ENCODE measurements at regions not wholly inside any gene's neighbourhood (a gene's known extent, or its start where the extent isn't known, plus 50 kb on each side); places are given as distances from the start of the nearest gene placed in this dataset.
A peak's percentile ranks its signal among the peaks of the same experiment; 100 is the strongest.

DNA sequence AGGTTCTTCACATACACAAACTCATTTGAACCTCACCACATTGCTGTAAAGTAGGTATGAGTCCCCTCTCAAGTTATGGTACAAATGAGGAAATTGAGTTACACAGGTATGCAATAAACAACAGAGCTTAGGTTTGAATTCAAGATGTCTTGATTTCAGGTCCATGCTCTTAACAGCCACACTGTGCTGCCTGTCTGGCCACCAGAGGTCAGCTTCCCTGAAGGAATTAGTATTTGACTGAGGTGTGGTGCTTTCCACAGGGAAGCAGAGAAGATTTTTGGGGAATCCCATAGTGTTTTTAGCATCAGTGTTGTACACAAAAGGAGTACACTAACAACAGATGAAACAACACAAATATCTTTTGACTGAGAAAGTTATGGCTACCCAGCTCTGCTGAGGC lies 94.4 kb upstream of the ITGA1 start:
- Mint-ChIP-seq H3K27me3 (no peaks in the 10 kb centered on the region), H3K36me3 (no peaks in the 10 kb centered on the region), H3K27ac (no peak overlapping the region), H3K4me1 (peaks cover 7 to 11% (median 7%) of the 10 kb centered on the region in 3 donors), H3K4me3 (no peak overlapping the region), H3K9me3 (no peaks in the 10 kb centered on the region)
- no peak overlapping the region for H3K27ac ChIP-seq (ENCODE audit: low read length)
- CTCF ChIA-PET, result interaction anchor here (0.6 to 4.4 kb wide), 17 partner anchors 9 to 339 kb away, joined by 3 to 31 read pairs (median 4); no protein-coding TSS in a partner anchor
- H3K4me3 ChIP-seq (ENCODE audit: control insufficient read depth in 1 of 2, extremely low read depth in 1 of 2, low read length in 1 of 2), result no peak overlapping the region
- ATAC-seq (replicated peaks in 1 of 4) (peak in 2 of 4 experiments; percentile 53 to 63), DNase-seq (peak in 25 of 35 experiments; percentile 2 to 58 (median 19))
- no peaks in the 10 kb centered on the region for H3K4me1 ChIP-seq (ENCODE audit: control insufficient read depth in 1 of 2, extremely low read depth in 1 of 2, insufficient read depth in 2 of 2, low read length in 2 of 2)
- POLR2A ChIA-PET, result interaction anchor here in 1 of 2 donors (0.6 kb wide), 1 partner anchor 212 kb away, joined by 5 read pairs; no protein-coding TSS in a partner anchor
- H3K36me3 ChIP-seq (ENCODE audit: control insufficient read depth in 2 of 2, extremely low read depth in 1 of 2, insufficient read depth in 1 of 2, low read length in 1 of 2), result no peaks in the 10 kb centered on the region
- no peaks in the 10 kb centered on the region for H3K9me3 ChIP-seq
- no peaks in the 10 kb centered on the region for H3K27me3 ChIP-seq (replicated peaks in 1 of 2; ENCODE audit: control insufficient read depth in 2 of 2, extremely low read depth in 1 of 2, insufficient read depth in 2 of 2, low read length in 1 of 2)

DNA sequence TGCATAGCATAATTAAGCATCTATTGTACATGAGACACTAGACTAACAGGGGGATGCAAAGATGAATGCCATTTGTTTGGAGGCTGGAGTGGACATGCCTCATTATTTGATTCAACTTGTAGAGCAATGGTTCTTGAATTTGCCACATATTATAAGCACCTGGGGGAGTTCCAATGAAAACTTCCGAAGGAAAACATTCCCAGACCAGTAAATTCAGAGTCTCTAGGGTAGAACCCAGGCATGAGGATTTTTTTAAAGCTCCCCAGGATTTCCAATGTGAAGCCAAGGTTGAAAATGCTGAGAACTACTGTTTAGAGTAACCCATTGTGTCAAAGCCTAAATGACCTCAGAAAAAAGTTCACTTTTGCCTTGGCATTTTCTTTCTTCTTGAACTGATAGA lies 93.9 kb upstream of the ITGA1 start:
- no peak overlapping the region for H3K4me3 ChIP-seq (ENCODE audit: control insufficient read depth in 1 of 2, extremely low read depth in 1 of 2, low read length in 1 of 2)
- H3K4me1 Mint-ChIP-seq, result peaks cover 7 to 11% (median 7%) of the 10 kb centered on the region in 3 donors
- no peak overlapping the region for H3K27ac ChIP-seq (ENCODE audit: low read length)
- H3K36me3 ChIP-seq (ENCODE audit: control insufficient read depth in 2 of 2, extremely low read depth in 1 of 2, insufficient read depth in 1 of 2, low read length in 1 of 2), result no peaks in the 10 kb centered on the region
- H3K36me3 Mint-ChIP-seq, result no peaks in the 10 kb centered on the region
- no peak overlapping the region for H3K4me3 Mint-ChIP-seq
- ATAC-seq (replicated peaks in 1 of 4) (no peak), DNase-seq (no peak)
- no peaks in the 10 kb centered on the region for H3K9me3 Mint-ChIP-seq
- CTCF ChIA-PET, result interaction anchor here (1.0 to 4.4 kb wide), 11 partner anchors 10 to 338 kb away, joined by 3 to 31 read pairs (median 4); no protein-coding TSS in a partner anchor
- no peaks in the 10 kb centered on the region for H3K4me1 ChIP-seq (ENCODE audit: control insufficient read depth in 1 of 2, extremely low read depth in 1 of 2, insufficient read depth in 2 of 2, low read length in 2 of 2)
- no CpG with 5 or more reads among the region's 1 CpG for WGBS (ENCODE audit: insufficient coverage)
- POLR2A ChIA-PET, result interaction anchor here in 1 of 2 donors (0.6 kb wide), 1 partner anchor 211 kb away, joined by 5 read pairs; no protein-coding TSS in a partner anchor
- no peaks in the 10 kb centered on the region for H3K27me3 ChIP-seq (replicated peaks in 1 of 2; ENCODE audit: control insufficient read depth in 2 of 2, extremely low read depth in 1 of 2, insufficient read depth in 2 of 2, low read length in 1 of 2)
- H3K27me3 Mint-ChIP-seq, result no peaks in the 10 kb centered on the region
- H3K9me3 ChIP-seq, result no peaks in the 10 kb centered on the region
- no peak overlapping the region for H3K27ac Mint-ChIP-seq

DNA sequence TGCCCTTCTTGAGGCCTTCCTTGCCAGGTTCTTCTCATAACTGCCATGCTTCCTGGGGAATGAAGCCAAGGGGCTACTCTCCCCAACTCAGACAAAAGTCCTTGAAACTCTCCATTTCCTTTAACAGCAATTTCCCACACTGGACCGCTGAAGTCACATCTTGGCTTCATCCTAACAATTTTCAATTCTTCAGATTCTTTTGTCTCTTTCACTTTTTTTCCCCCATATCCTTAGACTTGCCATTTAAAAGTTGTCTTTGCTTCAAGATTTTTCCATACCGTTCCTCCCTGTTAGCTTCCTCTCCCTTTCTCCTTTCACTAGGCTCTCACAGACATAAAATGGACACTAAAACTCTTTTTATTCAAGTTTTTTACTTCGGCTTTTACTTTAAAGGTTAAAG lies 93.1 kb upstream of the ITGA1 start:
- ChIA-PET CTCF (interaction anchor here in 1 of 2 donors (1.3 kb wide), 1 partner anchor 67 kb away, joined by 3 read pairs; no protein-coding TSS in a partner anchor), POLR2A (no interaction called here)
- Histone ChIP-seq H3K27me3 (replicated peaks in 1 of 2; ENCODE audit: control insufficient read depth in 2 of 2, extremely low read depth in 1 of 2, insufficient read depth in 2 of 2, low read length in 1 of 2) (no peaks in the 10 kb centered on the region), H3K4me3 (ENCODE audit: control insufficient read depth in 1 of 2, extremely low read depth in 1 of 2, low read length in 1 of 2) (no peak overlapping the region), H3K27ac (ENCODE audit: low read length) (no peak overlapping the region), H3K36me3 (ENCODE audit: control insufficient read depth in 2 of 2, extremely low read depth in 1 of 2, insufficient read depth in 1 of 2, low read length in 1 of 2) (no peaks in the 10 kb centered on the region), H3K9me3 (no peaks in the 10 kb centered on the region), H3K4me1 (ENCODE audit: control insufficient read depth in 1 of 2, extremely low read depth in 1 of 2, insufficient read depth in 2 of 2, low read length in 2 of 2) (no peaks in the 10 kb centered on the region)
- H3K4me1 Mint-ChIP-seq, result peaks cover 7 to 11% (median 7%) of the 10 kb centered on the region in 3 donors
- 100% methylated on average over 2 of the region's 3 CpGs for WGBS (ENCODE audit: insufficient coverage)
- no peak overlapping the region for H3K27ac Mint-ChIP-seq
- no peak overlapping the region for H3K4me3 Mint-ChIP-seq
- H3K27me3 Mint-ChIP-seq, result no peaks in the 10 kb centered on the region
- H3K9me3 Mint-ChIP-seq, result no peaks in the 10 kb centered on the region
- DNase-seq (no peak), ATAC-seq (replicated peaks in 1 of 4) (no peak)
- no peaks in the 10 kb centered on the region for H3K36me3 Mint-ChIP-seq

DNA sequence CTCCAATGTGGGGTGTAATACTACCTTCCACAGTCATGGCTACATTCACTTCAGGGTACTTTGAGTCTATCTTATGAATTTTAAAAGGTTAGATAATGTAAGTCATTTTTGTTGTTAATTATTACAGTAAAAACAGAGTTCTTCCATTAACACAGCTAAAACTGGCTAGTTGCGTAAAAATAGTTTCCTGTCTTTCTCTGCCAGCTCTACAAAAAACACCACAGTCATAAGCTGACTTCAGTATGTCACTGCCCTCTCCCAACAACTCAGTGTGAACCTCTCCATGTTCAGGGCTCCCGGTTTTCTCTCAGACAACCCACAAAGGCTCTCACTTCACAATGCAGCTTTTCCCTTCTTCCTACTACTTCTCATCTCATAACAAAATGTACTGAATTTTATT lies 84.8 kb upstream of the ITGA1 start:
- Histone ChIP-seq H3K27ac (ENCODE audit: low read length) (no peak overlapping the region), H3K4me1 (ENCODE audit: control insufficient read depth in 1 of 2, extremely low read depth in 1 of 2, insufficient read depth in 2 of 2, low read length in 2 of 2) (peaks cover 8 to 34% of the 10 kb centered on the region in 2 experiments), H3K27me3 (replicated peaks in 1 of 2; ENCODE audit: control insufficient read depth in 2 of 2, extremely low read depth in 1 of 2, insufficient read depth in 2 of 2, low read length in 1 of 2) (no peaks in the 10 kb centered on the region), H3K9me3 (no peaks in the 10 kb centered on the region), H3K4me3 (ENCODE audit: control insufficient read depth in 1 of 2, extremely low read depth in 1 of 2, low read length in 1 of 2) (no peak overlapping the region), H3K36me3 (ENCODE audit: control insufficient read depth in 2 of 2, extremely low read depth in 1 of 2, insufficient read depth in 1 of 2, low read length in 1 of 2) (no peaks in the 10 kb centered on the region)
- no peak for ATAC-seq (replicated peaks in 1 of 4)
- H3K27me3 Mint-ChIP-seq, result no peaks in the 10 kb centered on the region
- CTCF ChIA-PET, result interaction anchor here in 1 of 2 donors (0.6 kb wide), 1 partner anchor 25 kb away, joined by 3 read pairs; no protein-coding TSS in a partner anchor
- WGBS (ENCODE audit: insufficient coverage), result 94% methylated on average over 2 of the region's 2 CpGs
- H3K36me3 Mint-ChIP-seq, result no peaks in the 10 kb centered on the region
- no peaks in the 10 kb centered on the region for H3K9me3 Mint-ChIP-seq
- no peak overlapping the region for H3K4me3 Mint-ChIP-seq
- H3K4me1 Mint-ChIP-seq, result peaks cover 26 to 34% (median 31%) of the 10 kb centered on the region in 3 donors
- no peak for DNase-seq
- POLR2A ChIA-PET, result no interaction called here
- H3K27ac Mint-ChIP-seq, result no peak overlapping the region

DNA sequence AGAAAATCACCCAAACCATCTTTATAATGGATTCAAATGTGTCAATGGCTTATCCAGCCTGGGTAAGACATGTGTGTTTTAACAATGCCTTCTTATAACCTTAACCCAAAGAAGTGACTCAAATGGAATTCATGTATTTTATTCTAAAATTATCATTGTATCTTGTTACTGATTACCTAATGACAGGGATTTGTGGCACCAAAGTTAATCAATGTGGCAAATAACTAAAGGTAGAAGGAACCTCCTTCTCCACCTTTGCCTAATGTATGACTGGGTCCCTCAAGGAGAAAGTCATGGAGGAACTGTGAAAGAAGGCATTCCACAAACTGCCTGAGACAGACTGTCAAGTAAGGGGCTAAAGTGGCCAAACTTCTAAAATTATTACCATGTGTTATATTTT lies 84.4 kb upstream of the ITGA1 start:
- no peaks in the 10 kb centered on the region for H3K36me3 ChIP-seq (ENCODE audit: control insufficient read depth in 2 of 2, extremely low read depth in 1 of 2, insufficient read depth in 1 of 2, low read length in 1 of 2)
- no peak for DNase-seq
- no peaks in the 10 kb centered on the region for H3K36me3 Mint-ChIP-seq
- POLR2A ChIA-PET, result no interaction called here
- no peaks in the 10 kb centered on the region for H3K27me3 ChIP-seq (replicated peaks in 1 of 2; ENCODE audit: control insufficient read depth in 2 of 2, extremely low read depth in 1 of 2, insufficient read depth in 2 of 2, low read length in 1 of 2)
- CTCF ChIA-PET, result interaction anchor here in 1 of 2 donors (0.5 kb wide), 1 partner anchor 85 kb away, joined by 4 read pairs; no protein-coding TSS in a partner anchor
- H3K27ac ChIP-seq (ENCODE audit: low read length), result no peak overlapping the region
- H3K4me1 ChIP-seq (ENCODE audit: control insufficient read depth in 1 of 2, extremely low read depth in 1 of 2, insufficient read depth in 2 of 2, low read length in 2 of 2), result peaks cover 8 to 34% of the 10 kb centered on the region in 2 experiments
- no peaks in the 10 kb centered on the region for H3K9me3 Mint-ChIP-seq
- H3K4me3 ChIP-seq (ENCODE audit: control insufficient read depth in 1 of 2, extremely low read depth in 1 of 2, low read length in 1 of 2), result no peak overlapping the region
- H3K27ac Mint-ChIP-seq, result no peak overlapping the region
- H3K27me3 Mint-ChIP-seq, result no peaks in the 10 kb centered on the region
- peaks cover 27 to 34% (median 33%) of the 10 kb centered on the region in 3 donors for H3K4me1 Mint-ChIP-seq
- no peak overlapping the region for H3K4me3 Mint-ChIP-seq
- H3K9me3 ChIP-seq, result no peaks in the 10 kb centered on the region
- no peak for ATAC-seq (replicated peaks in 1 of 4)

DNA sequence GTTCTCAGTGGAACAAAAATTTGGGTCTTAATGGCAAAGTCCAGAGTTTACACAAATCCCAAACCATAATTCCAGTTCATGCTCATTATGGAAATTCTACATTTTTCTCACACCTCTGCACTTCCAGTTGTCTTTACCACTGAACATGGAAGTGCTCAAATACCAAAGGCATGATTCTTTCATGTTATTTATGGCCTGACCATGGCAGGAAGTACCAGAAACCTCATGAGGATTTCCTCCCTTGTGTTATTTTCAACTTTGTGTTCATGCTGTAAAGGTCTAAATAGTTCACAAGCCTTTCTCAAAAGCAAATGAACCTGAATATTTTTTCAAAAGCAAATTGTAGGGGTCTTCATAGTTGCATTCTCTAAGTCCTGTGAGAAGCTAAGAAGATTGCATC lies 82.0 kb upstream of the ITGA1 start:
- H3K4me3 Mint-ChIP-seq, result peak overlapping the region in 1 of 3 donors; percentile 46
- peak in 1 of 35 experiments; percentile 17 for DNase-seq

More for the DNA sequence above, 82.0 kb upstream of the ITGA1 start:
- Histone ChIP-seq H3K4me1 (ENCODE audit: control insufficient read depth in 1 of 2, extremely low read depth in 1 of 2, insufficient read depth in 2 of 2, low read length in 2 of 2) (peaks cover 12 to 47% of the 10 kb centered on the region in 2 experiments), H3K27ac (ENCODE audit: low read length) (no peak overlapping the region), H3K9me3 (no peaks in the 10 kb centered on the region), H3K4me3 (ENCODE audit: control insufficient read depth in 1 of 2, extremely low read depth in 1 of 2, low read length in 1 of 2) (peak overlapping the region in 1 of 2 donors; percentile 27), H3K27me3 (replicated peaks in 1 of 2; ENCODE audit: control insufficient read depth in 2 of 2, extremely low read depth in 1 of 2, insufficient read depth in 2 of 2, low read length in 1 of 2) (no peaks in the 10 kb centered on the region), H3K36me3 (ENCODE audit: control insufficient read depth in 2 of 2, extremely low read depth in 1 of 2, insufficient read depth in 1 of 2, low read length in 1 of 2) (no peaks in the 10 kb centered on the region)
- Mint-ChIP-seq H3K27me3 (no peaks in the 10 kb centered on the region), H3K36me3 (no peaks in the 10 kb centered on the region), H3K9me3 (no peaks in the 10 kb centered on the region), H3K4me1 (peaks cover 48 to 56% (median 52%) of the 10 kb centered on the region in 3 donors), H3K27ac (no peak overlapping the region)
- peak in 3 of 4 experiments; percentile 15 to 70 (median 43) for ATAC-seq (replicated peaks in 1 of 4)
- CTCF ChIA-PET, result interaction anchor here in 1 of 2 donors (0.6 to 1.4 kb wide), 2 partner anchors 13 to 19 kb away, joined by 3 to 4 read pairs; no protein-coding TSS in a partner anchor
- POLR2A ChIA-PET, result no interaction called here

Measured in T-cell (primary cell).